HG02571 (cell line): ENCODE measurements at regions not wholly inside any gene's neighbourhood (a gene's known extent, or its start where the extent isn't known, plus 50 kb on each side); places are given as distances from the start of the nearest gene placed in this dataset.
"Not testable (repeated sequence)": the region's sequence is repeated elsewhere in the genome, so short reads cannot be mapped to it uniquely, and the experiment has no call there.

Experiments
- ATAC-seq: cut with Tn5 transposase; IDR thresholded peaks from one replicate; pipeline ENCODE4 v1.9.1; 2021; ENCODE audit warnings: mild to moderate bottlenecking, moderate library complexity; ENCODE audit not compliant: unreplicated experiment

- ATAC-seq: no peak
Observed at GRCh38 chr10:44564361-44564760, 179.5 kb upstream of the CXCL12 start.

- no peak for ATAC-seq
Observed at GRCh38 chr10:44564790-44565189, 179.9 kb upstream of the CXCL12 start.

- no peak for ATAC-seq
Observed at GRCh38 chr10:44566786-44567185, 181.9 kb upstream of the CXCL12 start.

GRCh38 chr10:44567471-44567870 lies 182.6 kb upstream of the CXCL12 start:
- ATAC-seq: no peak

- no peak for ATAC-seq
Observed at GRCh38 chr10:44569193-44570091, 184.5 kb upstream of the CXCL12 start.

GRCh38 chr10:44571701-44572100 lies 186.8 kb upstream of the CXCL12 start:
- ATAC-seq: no peak

GRCh38 chr10:44572146-44572545 lies 187.2 kb upstream of the CXCL12 start:
- ATAC-seq: no peak

GRCh38 chr10:44573821-44574220 lies 188.9 kb upstream of the CXCL12 start:
- no peak for ATAC-seq

GRCh38 chr10:44574596-44575480 lies 189.9 kb upstream of the CXCL12 start:
- no peak for ATAC-seq

GRCh38 chr10:44575601-44576380 lies 190.9 kb upstream of the CXCL12 start:
- ATAC-seq: no peak

- no peak for ATAC-seq
Observed at GRCh38 chr10:44576702-44577191, 191.8 kb upstream of the CXCL12 start.

GRCh38 chr10:44577533-44577932 lies 192.6 kb upstream of the CXCL12 start:
- ATAC-seq: no peak

- ATAC-seq: no peak
Observed at GRCh38 chr10:44578271-44578670, 193.4 kb upstream of the CXCL12 start.

GRCh38 chr10:44578963-44579362 lies 194.1 kb upstream of the CXCL12 start:
- ATAC-seq: not testable (repeated sequence)

GRCh38 chr10:44581996-44582395 lies 197.1 kb upstream of the CXCL12 start:
- no peak for ATAC-seq

- no peak for ATAC-seq
Observed at GRCh38 chr10:44587488-44588318, 202.8 kb upstream of the CXCL12 start.

GRCh38 chr10:44589181-44589943 lies 204.5 kb upstream of the CXCL12 start:
- ATAC-seq: no peak

GRCh38 chr10:44589944-44590449 lies 205.1 kb upstream of the CXCL12 start:
- ATAC-seq: no peak

- no peak for ATAC-seq
Observed at GRCh38 chr10:44591911-44592310, 207.0 kb upstream of the CXCL12 start.
